GM18907 (cell line): ENCODE measurements at regions not wholly inside any gene's neighbourhood (a gene's known extent, or its start where the extent isn't known, plus 50 kb on each side); places are given as distances from the start of the nearest gene placed in this dataset.
"Not testable (repeated sequence)": the region's sequence is repeated elsewhere in the genome, so short reads cannot be mapped to it uniquely, and the experiment has no call there.

Experiments used
- ATAC-seq: cut with Tn5 transposase; IDR thresholded peaks from one replicate; pipeline ENCODE4 v1.9.1; 2021; ENCODE audit warnings: mild to moderate bottlenecking, moderate library complexity; ENCODE audit not compliant: unreplicated experiment

DNA sequence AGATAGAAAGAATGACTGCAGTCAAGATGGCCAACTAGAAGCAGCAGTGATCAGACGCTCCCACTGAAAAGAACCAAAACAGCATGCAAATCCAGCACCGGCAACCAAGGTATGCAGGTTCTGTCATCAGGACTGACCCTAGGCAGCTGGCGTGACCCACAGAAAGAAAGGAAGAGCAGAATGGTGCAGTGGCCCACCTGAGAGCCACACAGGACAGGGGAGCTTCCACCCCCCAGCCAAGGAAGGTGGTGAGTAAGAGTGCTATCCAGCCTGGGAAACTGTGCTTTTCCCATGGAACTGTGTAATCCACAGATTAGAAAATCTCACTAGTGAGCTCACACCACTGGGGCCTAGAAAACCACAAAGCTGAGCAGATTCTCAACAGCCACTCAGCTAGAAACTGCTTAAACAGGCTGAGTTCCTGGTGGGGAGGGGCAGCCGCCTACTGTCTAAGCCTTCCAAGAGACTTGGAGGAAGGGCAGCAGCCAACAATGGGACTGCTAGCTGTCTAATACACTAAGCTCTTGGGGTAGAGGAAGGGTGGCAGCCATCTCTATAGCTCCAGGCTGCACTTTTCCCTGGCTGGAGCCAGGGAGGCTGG lies 127.9 kb downstream of the EVA1A start:
- ATAC-seq = peak; percentile 87

DNA sequence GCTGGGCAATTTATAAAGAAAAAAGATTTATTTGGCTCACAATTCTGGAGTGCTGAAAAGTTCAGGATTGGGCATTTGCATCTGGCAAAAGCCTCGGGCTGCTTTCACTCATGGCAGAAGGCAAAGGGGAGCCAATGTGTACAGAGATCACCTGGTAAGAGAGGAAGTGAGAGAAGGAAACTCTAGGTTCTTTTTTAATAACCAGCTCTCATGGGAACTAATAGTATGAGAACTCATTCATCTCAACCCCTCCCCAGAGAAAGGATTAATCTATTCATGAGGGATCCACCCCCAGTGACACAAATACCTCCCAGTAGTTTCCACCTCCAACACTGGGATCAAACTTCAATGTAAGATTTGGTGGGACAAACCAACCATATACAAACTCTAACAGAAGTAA lies 129.0 kb downstream of the EVA1A start:
- peak; percentile 75 for ATAC-seq

DNA sequence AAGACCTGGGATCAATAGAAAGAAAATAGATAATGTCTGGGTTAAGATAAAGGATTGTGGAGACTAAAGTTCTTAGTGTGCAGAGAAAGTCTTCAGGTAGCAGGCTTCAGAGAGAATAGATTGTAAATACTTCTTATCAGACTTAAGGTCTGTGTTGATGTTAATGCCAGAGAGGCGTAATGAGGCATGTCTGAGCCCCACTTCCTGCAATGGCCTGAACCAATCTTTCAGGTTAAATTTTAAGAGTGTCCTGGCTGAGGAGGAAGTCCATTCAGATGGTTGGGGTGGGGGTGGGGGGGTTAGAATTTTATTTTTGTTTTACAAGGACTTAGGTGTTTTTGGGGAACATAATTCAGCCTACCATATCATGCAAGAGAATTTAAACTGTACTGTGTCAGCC lies 129.5 kb downstream of the EVA1A start:
- ATAC-seq = peak; percentile 32

DNA sequence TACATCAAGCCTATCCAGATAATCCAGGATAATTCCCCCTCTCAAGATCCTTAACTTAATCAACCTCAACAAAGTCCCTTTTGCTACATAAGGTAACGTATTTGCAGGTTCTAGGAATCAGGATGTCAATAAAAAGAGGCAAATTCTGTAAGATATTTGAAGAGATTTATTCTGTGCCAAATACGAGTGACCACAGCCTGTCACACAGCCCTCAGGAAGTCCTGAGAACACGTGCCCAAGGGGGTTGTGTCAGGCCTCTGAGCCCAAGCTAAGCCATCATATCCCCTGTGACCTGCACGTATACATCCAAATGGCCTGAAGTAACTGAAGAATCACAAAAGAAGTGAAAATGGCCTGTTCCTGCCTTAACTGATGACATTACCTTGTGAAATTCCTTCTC lies 130.3 kb downstream of the EVA1A start:
- ATAC-seq = not testable (repeated sequence)

DNA sequence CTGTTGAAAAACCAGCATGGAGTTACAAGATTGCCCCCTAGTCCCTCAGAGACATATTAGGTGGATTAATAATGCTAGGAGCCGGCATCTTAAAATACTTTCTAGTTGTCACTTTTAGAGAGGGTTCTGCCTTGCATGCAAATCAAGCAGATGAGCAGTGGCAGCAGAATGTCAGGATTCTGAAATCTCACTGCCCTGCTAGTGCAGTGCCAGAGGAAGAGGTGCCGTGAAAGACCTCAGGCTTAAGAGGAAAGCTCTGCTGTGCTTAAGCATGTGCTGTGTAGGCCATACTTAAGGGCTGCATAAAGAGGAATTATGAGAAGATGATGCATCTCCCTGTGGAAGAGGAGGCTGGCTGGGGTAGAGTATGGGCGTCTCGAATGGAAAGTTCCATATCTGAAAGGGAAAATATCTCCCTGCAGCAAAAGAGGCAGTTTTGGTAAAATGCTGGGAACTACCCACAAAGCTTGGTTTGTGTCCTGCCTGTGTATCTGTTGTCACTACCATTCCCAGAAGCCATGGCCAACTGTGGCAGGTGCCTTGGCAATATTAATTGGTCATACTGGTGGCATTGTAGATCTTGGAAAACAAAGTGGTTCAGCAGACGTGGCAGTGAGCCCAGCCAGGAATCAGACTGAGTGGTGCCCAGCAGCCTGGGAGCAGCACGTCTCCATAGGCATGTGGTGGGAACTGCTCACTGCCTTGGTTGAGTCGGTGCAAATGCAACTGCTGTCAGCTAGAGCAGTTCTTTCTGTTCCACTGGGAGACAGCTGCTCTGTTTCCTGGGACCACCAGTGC lies 131.9 kb downstream of the EVA1A start:
- ATAC-seq = no peak

DNA sequence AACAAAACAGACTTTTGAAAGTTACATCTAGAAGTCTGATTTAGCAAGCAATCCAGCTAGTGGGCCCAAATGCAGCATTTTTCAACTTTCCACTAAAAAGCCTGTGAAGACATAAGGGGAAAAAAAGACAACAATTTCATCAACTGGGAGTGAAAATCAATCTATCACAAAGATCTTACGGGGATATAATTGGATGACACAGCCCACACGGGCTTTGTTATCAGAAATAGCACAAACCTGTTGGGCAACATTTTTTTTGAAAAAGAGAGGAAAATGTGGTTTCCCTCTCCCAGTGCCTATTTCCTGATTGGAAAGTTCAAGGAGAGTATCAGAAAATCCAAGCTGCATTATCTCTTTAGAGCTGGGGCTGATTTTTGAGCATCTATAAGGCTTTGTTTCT lies 132.7 kb downstream of the EVA1A start:
- ATAC-seq = no peak

DNA sequence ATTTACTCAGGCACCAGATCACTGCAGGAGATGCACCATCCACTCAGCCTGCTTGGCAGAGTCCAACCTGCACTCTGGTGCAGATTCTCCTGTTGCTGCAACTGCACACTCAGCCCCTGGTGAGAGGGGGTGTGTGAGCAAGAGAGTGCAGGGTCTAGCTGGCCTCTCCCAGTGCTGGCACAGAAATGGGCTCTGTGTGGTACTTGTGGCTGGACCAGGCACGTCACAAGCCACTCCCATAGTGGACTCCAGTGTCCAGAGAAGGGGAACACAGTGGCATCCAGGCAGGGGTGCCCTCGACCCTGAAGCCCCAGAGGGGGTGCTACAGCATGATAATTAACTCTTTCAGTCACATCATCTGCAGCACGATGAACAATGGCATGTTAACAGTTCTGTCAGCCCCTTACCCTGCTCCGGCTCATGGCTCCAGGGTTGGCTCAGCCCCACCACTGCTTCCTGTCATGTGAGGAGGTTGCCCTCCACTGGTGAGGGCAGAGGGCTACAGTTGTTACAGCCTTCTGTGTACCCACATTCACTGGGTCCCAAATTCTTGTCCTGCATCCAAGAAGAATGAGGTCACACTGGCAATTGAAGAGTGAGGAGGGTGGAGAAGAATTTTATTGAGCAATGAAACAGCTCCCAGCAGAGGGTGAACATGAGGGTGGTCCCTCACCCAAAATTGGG lies 135.7 kb downstream of the EVA1A start:
- ATAC-seq = no peak

DNA sequence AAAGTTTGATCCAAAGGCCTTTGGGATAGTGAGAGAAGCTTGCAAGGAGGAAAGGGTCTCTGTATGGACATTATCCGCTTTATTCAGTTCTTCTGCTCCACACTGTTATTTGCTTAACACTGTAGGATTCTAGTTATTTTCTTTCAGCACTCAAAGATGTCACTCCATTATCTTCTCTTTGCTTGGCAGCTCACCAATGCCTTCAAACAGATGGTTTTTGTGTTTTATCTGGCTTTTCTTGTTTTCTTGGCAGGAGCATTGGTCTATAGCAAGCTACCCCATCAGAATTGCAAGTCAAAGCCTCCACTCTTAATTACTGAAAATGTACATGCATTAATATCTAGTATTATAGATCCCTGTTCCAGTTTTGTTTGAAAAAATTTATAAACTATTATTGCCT lies 138.8 kb downstream of the EVA1A start:
- ATAC-seq = no peak

DNA sequence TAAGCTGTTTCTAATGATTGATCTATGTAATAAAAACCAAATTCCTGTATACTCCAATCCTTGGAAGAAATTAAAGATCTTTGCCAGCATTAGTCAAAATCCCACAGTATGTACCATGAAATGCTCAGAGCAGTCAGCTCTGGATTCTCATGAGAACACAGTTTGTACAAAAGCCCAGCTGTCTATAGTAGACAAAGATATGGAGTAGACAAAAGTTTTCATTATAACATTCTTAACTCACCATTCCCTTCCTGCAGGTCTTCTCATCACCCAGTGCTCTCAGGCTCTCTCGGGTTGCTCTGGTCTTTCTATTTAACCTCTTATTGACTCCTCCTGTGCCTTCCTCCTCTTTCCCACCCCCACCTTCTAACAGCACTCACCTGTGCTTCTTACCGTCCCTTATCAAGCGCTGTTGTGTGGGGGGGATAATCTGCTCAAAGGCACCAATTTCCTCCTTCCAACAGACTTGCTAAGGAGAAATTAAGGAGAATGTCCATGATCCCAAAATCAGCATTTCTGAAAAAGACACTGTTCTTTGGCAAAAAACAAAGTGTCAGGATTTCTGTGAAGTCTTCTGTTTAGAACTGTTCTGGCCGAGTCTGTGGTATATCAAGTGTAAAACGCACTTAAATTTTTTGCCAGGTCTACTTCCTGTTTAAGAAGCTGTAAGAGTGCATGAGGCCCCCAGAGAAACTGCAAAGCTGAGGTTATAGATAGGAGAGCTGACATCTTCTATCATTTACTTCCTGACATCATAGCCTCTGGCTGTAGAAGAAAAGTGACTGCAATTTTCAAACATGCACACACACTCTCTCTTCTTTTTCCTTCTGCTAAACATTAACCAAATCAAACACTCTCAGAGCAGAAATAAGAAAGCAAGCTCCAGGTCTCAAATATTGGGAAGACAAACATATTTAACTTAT lies 144.1 kb downstream of the EVA1A start:
- ATAC-seq = peak; percentile 84

DNA sequence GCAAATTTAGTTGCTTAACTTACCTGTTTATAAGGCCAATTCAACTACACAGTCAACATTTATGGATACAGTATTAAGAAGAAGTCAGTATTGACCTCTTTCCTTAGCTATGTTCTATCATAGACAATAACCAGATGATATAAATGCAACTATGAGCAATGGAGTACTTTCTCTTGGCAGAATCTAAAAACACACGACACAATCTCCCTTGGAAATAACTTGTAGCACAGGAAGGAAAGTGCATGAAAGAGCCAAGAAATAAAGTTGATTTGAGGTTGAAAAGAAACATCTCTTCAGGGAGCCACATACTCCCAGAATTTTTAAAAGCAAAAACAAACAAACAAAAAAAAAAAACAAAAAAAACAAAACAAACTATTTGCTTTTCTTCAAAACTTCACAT lies 145.0 kb downstream of the EVA1A start:
- no peak for ATAC-seq

DNA sequence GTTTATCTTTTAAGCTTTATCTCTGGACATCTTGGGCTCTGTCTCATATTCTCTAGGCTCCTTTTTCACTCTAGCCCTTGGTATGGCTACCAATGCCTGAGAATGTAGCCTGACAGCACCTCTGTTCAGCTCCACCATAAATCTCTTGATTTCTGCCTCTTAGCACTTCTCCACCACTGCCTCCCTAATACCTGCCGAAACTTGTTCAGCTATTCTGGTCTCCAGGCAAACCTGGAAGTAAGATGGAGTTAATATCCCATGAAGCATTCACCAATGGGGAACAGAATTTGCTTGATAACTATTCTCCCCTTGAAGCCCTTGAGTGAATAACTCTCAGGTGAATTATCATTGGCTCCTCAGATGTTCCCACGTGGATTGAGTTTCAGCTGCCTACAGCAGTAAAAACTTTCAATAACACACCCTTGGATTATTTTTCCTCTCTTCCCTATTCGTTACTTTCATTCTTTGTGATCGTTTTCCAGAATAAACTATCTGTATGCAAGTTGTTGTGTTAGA lies 145.6 kb downstream of the EVA1A start:
- no peak for ATAC-seq

DNA sequence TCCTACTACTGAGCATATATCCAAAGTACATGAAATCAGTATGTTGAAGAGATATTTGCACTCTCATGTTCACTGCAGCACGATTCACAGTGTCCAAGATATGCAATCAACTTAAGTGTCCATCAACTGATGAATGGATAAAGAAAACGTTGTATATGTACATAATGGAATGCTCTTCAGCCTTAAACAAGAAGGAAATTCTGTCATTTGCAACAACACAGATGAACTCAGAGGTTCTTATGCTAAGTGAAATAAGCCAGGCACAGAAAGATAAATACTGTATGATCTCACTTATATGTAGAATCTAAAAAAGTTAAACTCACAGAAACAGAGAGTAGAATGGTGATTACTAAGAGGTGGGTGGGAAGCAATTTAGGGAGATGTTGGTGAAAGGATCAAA lies 149.2 kb downstream of the EVA1A start:
- ATAC-seq = no peak

DNA sequence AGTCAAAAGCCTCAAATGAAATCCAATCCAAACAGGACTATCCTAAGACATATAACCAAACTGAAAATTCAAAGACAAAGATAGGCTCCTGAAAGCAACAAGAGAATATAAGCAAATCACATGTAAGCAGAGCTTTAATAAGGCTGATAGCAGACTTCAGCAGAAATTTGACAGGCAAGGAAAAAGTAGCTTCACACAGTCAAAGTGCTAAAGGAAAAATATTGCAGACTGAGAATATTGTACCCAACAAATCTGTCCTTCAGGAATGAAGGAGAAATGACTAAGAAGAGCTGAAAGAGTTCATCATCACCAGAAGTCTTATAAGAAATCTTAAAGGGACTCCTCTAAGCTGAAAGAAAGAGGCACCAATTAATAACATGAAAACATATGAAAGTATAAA lies 150.0 kb downstream of the EVA1A start:
- ATAC-seq = no peak

DNA sequence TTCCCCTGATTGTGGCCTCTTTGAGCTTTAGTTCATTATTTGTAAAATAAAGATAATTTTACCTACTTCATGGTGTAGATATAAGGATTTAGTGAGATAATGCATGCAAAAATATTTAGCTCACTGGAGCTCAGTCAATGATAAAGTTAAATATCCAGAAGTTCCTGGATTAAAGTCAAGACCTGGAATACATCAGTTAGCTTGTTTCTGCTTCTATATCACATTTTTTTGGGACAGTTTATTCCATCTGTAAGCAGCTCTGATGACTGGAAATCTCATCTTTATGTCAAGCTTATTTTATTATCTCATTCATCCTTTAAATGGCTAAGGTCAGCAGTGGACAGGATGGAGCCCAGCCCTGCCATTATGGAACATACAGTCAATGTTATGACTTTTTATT lies 152.0 kb downstream of the EVA1A start:
- ATAC-seq = no peak

DNA sequence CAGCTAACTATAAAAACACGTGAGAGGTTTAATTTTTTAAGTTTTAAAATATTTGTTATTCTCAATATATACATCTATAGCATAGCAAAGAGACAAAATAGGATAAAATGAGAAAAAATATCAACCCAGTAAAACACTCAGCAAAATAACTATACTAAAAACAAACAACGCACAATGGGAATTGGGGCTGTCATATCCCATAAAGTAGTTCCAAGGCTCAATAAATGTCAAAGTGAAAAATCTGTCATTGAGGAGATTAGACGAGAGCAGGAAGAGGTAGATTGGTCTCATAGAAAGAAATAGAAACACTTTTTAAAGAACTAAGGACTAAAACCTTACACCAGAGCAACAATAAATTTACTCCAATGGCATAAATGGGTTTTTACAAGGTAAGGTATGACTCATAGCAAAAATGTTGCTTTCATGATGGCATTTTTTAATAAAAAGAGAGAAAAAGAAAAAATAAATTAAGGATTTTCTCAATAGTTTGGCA lies 153.7 kb downstream of the EVA1A start:
- ATAC-seq = no peak

DNA sequence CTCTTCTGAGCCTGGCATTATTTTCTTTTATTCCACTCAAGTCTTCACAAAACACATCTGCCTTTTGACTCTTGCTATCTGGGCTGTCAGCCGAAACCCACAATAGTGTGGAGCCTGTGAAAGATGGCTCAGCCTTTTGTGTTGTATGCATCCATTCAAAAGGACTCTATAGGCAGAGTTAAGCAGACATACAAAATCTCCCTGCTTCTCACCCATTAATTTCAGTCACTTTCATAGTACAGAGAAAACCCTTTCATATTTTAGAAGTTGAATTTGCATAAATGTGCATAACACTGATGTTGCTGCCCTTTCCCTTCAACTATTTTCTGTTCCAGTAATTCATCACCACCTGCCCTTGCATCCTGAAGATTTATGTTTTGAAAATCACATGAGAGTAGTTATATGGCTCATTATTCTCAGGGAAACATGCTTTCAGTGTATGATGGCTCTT lies 154.6 kb downstream of the EVA1A start:
- ATAC-seq = no peak

DNA sequence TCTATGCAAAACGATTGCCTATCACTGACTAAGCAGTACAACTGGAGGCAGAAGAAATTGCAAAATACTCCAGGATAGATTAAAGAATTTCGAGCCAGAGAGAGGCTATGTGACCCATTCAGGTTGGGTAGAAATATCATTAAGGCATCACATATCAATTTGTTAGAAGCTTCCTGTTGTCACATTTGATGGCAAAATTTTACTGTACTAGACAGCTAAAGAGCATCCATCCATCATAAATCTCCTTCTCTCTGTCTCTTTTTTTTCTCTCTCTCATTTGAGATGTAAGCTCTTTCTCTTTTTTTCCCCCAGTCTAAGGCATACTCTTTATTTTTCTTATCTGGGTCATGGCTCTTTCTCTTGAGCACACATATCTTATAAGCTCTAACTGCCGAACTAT lies 155.7 kb downstream of the EVA1A start:
- no peak for ATAC-seq

DNA sequence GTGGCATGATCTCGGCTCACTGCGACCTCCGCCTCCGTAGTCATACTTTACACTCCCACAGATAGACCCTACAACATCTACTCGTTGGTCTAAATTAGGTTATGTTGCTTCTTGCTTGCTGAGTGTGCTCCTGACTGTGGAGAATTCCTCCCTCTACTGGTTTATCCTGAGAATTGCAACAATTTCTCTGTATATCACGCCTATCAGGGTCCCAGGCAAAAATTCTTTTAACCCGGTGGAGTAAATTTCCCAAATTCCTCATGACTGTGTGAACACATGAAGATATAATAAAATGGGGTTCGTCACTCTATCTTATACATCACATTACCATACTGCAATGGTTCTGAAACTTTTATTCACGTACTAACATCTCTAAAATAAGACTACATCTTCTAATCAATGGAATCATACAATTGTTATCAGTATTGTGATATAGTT lies 156.7 kb downstream of the EVA1A start:
- ATAC-seq = peak; percentile 89

DNA sequence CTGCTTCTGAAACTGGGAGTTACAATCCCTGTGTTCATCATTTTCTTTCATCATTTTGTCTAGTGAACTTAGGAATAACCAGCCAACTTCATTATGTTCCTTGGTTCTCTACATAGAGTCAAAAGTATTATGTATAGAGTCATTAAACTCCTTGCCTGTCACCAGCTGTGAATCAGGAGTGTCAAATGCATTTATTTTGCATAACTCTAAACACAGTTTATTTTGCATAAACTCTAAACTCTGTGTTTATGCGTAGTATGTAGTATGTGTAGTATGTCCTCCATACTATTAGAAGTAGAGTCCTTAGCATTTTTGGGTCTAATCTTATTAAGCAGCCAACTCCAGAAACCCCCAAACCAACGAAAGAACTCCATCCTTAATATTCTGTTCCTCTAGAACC lies 164.4 kb downstream of the EVA1A start:
- ATAC-seq = no peak

DNA sequence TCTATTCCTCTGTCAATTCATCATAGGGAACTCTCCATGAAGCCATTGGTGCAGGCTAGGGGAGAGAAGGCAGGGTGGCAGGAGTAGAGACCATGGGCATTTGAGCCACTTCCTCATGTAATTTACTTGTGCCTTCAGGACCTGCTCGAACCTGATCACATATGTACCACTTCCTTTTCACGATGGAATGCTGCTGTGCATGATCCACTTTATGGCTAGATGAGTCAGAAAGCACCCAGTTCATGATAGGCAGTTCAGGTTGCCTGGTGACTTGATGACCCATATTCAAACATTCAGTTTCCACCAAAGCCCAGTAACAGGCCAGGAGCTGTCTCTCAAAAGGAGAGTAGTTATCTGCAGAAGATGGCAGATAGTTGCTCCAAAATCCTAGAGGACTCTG lies 166.0 kb downstream of the EVA1A start:
- ATAC-seq = not testable (repeated sequence)

DNA sequence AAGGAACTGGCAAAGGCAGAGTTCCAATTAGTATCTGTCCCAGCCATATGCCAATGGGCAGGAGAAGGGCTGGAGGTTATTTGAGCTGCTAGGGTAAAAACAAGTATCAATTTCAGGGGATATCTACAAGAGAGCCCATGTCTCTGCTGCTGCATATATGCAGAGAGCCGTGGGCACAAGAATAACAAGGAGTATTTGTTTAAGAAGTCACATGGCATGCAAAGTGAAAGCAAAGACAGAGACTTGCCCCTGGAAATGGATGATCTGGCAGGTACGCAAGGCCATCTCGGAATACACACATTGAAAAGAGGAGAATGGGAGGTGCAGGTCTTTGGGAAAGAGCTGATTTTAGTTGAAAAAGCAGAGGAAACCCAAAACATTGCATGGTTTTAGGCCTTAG lies 170.6 kb downstream of the EVA1A start:
- ATAC-seq = no peak
